Erythroblast (primary cell): ENCODE measurements at regions not wholly inside any gene's neighbourhood (a gene's known extent, or its start where the extent isn't known, plus 50 kb on each side); places are given as distances from the start of the nearest gene placed in this dataset.

Experiments
- GATA1 ChIP-seq: IDR thresholded peaks from 2 replicates; pipeline ENCODE4 v1.6.1; 2011; ENCODE audit warnings: low read depth, mild to moderate bottlenecking, control low read depth, low read length, moderate library complexity
- POLR2A ChIP-seq: IDR thresholded peaks from 2 replicates; pipeline ENCODE4 v1.6.1; 2011; ENCODE audit warnings: mild to moderate bottlenecking, low read length

DNA sequence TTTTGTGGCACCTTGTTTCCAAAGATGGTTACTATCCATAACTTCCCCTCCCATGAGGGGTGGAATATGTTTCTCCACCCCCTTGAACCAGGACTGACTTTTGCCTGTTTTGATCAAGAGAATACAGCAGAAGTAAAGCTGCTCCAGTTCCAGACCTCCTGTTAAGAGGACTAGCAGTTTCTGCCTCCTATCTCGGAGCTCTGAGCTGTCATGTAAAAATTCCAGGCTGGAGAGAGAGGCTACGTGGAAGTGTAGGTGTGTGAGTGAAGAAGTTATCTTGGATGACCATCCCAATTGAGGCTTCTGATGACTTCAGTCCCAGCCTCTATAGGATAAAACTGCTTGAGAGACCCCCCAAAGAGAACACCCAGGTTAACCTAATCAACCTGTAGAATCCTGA lies 511.7 kb upstream of the IMPG1 start:
- TF ChIP-seq POLR2A = no peak
- no peak for TF ChIP-seq GATA1
